PC-9 (cell line): ENCODE measurements at regions not wholly inside any gene's neighbourhood (a gene's known extent, or its start where the extent isn't known, plus 50 kb on each side); places are given as distances from the start of the nearest gene placed in this dataset.

Source experiments
- CTCF ChIP-seq: fragments of 200-600 bp; sonication (generic); conservative IDR thresholded peaks from 2 replicates; pipeline ENCODE4 v1.6.1; 2017; ENCODE audit warnings: mixed run types, antibody characterized with exemption, mild to moderate bottlenecking, moderate library complexity
- EZH2 ChIP-seq: fragments of 200-600 bp; sonication (generic); IDR thresholded peaks from 2 replicates; pipeline ENCODE4 v1.8.0; 2017; ENCODE audit warnings: antibody characterized with exemption, low read depth

DNA sequence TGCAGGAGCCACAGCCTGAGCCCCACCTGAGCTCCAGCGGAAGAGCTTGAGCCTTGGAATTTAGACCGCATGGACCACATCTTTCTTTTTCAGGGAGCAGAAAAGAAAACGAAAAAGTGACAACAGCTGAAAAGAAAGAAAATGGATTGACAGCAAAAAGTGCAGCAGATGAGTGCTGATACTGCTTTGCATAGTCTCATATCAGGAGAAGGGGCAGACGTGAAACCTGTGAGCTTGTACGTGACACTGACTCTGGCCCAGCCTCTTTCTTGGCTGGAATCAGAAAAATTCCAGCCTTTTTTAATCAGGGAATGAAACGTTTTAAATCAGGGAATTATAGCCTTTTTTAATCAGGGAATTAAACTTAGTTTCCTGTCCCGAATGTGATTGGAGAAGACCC, 1296.5 kb downstream of the TMEM121 start:
- TF ChIP-seq CTCF: no peak
- TF ChIP-seq EZH2: no peak
